Duodenal mucosa (tissue), 2 donors: ENCODE measurements at regions not wholly inside any gene's neighbourhood (a gene's known extent, or its start where the extent isn't known, plus 50 kb on each side); places are given as distances from the start of the nearest gene placed in this dataset.

Source experiments
- H3K27ac ChIP-seq: one replicate; pipeline ENCODE4 v1.7.0; 2013; ENCODE audit warnings: low read depth, low read length
- H3K27me3 ChIP-seq, 2 donors: one replicate each; pipeline ENCODE4 v1.7.0; 2013; ENCODE audit warnings: low read length in 2 of 2, control low read depth in 1 of 2; ENCODE audit not compliant: insufficient read depth in 2 of 2, control insufficient read depth in 1 of 2
- H3K36me3 ChIP-seq, 2 donors: one replicate each; pipeline ENCODE4 v1.7.0; 2013; ENCODE audit warnings: low read length in 2 of 2, control low read depth in 1 of 2; ENCODE audit not compliant: insufficient read depth in 2 of 2, control insufficient read depth in 1 of 2
- H3K4me1 ChIP-seq, 2 donors: one replicate each; pipeline ENCODE4 v1.7.0; 2013; ENCODE audit warnings: low read length in 2 of 2, control low read depth in 1 of 2; ENCODE audit not compliant: insufficient read depth in 2 of 2, control insufficient read depth in 1 of 2
- H3K4me3 ChIP-seq, 2 donors: one replicate each; pipeline ENCODE4 v1.7.0; 2013; ENCODE audit warnings: low read length in 2 of 2, low read depth in 1 of 2
- H3K9ac ChIP-seq, 2 donors: one replicate each; pipeline ENCODE4 v1.7.0; 2013; ENCODE audit warnings: low read length in 2 of 2, low read depth in 1 of 2
- H3K9me3 ChIP-seq, 2 donors: one replicate each; pipeline ENCODE4 v1.7.0; 2013; ENCODE audit warnings: low read length in 2 of 2, control low read depth in 1 of 2; ENCODE audit not compliant: control insufficient read depth in 1 of 2

GRCh38 chr10:8776926-8777622 lies 722.6 kb downstream of the GATA3 start:
- H3K27ac ChIP-seq = no peak overlapping the region
- no peaks in the 10 kb centered on the region for H3K9me3 ChIP-seq
- no peak overlapping the region for H3K4me3 ChIP-seq
- H3K4me1 ChIP-seq = no peaks in the 10 kb centered on the region
- H3K27me3 ChIP-seq = no peaks in the 10 kb centered on the region
- H3K9ac ChIP-seq = no peak overlapping the region
- H3K36me3 ChIP-seq = no peaks in the 10 kb centered on the region

DNA sequence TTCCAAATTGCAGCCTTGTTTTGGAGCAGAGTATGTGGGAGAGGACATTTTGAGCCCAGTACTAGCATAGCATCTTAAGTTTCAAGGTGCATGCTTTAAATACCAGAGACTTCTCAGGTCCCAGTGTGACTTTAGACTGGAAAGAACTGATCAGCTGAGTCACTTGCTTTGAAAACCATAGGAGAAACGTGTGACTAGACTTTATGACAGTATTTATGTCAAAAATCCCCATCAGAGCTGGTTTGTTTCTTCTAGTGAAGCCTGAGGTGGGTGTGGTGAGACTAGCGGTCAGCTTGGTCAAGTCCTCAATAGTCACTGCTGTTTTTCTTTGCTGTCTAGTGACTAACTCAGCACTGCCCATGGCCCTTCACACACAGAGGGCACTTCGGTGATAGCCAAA lies 724.2 kb downstream of the GATA3 start:
- Histone ChIP-seq H3K9me3 (no peaks in the 10 kb centered on the region), H3K9ac (no peak overlapping the region), H3K27ac (no peak overlapping the region), H3K27me3 (no peaks in the 10 kb centered on the region), H3K4me3 (no peak overlapping the region), H3K36me3 (no peaks in the 10 kb centered on the region), H3K4me1 (no peaks in the 10 kb centered on the region)

DNA sequence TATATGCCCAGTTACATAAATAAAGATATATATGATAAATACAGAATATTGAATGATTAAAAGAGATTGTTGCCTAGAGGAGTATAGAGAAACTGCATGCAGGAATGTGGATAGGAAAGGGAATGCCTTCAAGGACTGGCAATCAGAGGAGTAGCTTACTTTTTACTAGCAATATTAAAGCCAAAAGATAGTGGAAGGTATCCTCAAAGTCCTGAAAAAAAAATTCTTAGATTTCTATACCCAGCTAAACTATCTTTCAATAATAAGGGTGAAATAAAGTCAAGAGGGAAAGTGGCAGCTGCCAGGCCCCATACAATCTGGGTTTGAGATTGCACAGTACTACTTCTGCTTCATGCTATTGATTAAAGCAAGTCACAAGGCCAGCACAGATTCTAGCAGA lies 733.2 kb downstream of the GATA3 start:
- no peak overlapping the region for H3K4me3 ChIP-seq
- no peaks in the 10 kb centered on the region for H3K36me3 ChIP-seq
- H3K9me3 ChIP-seq = peaks cover 0 to 8% of the 10 kb centered on the region in 2 donors
- no peak overlapping the region for H3K9ac ChIP-seq
- no peaks in the 10 kb centered on the region for H3K4me1 ChIP-seq
- H3K27ac ChIP-seq = no peak overlapping the region
- no peaks in the 10 kb centered on the region for H3K27me3 ChIP-seq

- Histone ChIP-seq H3K9ac (no peak overlapping the region), H3K9me3 (peaks cover 0 to 8% of the 10 kb centered on the region in 2 donors), H3K4me3 (no peak overlapping the region), H3K27me3 (no peaks in the 10 kb centered on the region), H3K36me3 (no peaks in the 10 kb centered on the region), H3K4me1 (no peaks in the 10 kb centered on the region), H3K27ac (no peak overlapping the region)
Measured at GRCh38 chr10:8790390-8790789, 735.9 kb downstream of the GATA3 start.

DNA sequence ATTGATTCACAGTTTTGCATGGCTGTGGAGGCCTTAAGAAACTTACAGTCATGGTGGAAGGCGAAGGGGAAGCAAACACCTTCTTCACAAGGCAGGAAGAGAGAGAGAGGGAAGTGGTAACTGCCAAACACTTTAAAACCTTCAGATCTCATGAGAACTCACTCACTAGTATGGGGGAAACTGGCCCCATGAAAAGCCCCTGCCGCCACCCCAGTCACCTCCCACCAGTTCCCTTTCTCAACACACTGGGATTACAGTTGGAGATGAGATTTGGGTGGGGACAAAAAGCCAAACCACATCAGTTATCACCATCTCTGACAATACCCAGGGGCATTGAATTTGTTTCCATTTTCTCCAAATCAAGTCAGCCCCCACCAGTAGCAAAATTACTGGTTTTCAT lies 740.4 kb downstream of the GATA3 start:
- peaks cover 0 to 10% of the 10 kb centered on the region in 2 donors for H3K9me3 ChIP-seq
- no peaks in the 10 kb centered on the region for H3K36me3 ChIP-seq
- no peaks in the 10 kb centered on the region for H3K4me1 ChIP-seq
- H3K4me3 ChIP-seq = no peak overlapping the region
- no peak overlapping the region for H3K9ac ChIP-seq
- H3K27ac ChIP-seq = no peak overlapping the region
- no peaks in the 10 kb centered on the region for H3K27me3 ChIP-seq

- Histone ChIP-seq H3K36me3 (no peaks in the 10 kb centered on the region), H3K27ac (no peak overlapping the region), H3K9ac (no peak overlapping the region), H3K4me1 (no peaks in the 10 kb centered on the region), H3K27me3 (no peaks in the 10 kb centered on the region), H3K4me3 (no peak overlapping the region), H3K9me3 (peaks cover 0 to 15% of the 10 kb centered on the region in 2 donors)
Measured at GRCh38 chr10:8800426-8800825, 745.9 kb downstream of the GATA3 start.

DNA sequence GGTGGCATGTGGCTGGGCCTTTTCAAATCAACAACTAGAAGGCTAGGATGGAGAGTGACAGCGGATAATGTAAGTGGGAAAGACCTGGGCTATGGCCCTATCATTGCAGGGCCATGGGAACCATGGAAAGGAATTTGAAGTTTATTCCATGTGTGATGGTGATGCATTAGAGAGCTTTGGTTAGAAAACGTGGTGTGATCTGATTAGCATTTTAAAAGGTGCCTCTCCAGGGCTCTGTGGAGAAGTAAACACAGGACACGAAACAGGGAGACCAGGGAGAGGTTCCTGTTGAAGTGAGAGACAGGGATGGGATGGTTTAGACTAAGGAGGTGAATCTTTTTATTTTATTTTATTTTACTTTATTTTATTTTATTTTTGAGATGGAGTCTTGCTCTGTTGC lies 749.5 kb downstream of the GATA3 start:
- Histone ChIP-seq H3K4me3 (no peak overlapping the region), H3K36me3 (no peaks in the 10 kb centered on the region), H3K9ac (no peak overlapping the region), H3K4me1 (no peaks in the 10 kb centered on the region), H3K9me3 (peaks cover 0 to 12% of the 10 kb centered on the region in 2 donors), H3K27me3 (no peaks in the 10 kb centered on the region), H3K27ac (no peak overlapping the region)

DNA sequence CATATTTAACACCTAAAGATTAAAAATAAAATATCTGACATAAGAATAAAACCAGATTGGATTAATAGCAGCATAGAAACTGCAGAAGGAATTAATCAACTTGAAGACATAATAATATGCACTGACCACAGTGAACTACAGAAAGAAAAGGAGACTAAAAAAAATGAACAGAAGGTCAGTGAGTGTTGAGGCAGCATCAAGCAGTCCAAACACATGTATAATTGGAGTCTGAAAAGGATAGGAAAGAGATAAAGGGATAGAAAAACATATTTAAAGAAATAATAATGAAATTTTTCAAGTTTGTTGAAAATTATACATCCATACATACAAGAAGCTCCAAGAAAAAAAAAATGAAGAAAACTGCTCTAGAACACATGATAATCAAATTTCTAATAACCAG lies 756.2 kb downstream of the GATA3 start:
- H3K36me3 ChIP-seq = no peaks in the 10 kb centered on the region
- H3K9ac ChIP-seq = no peak overlapping the region
- no peak overlapping the region for H3K27ac ChIP-seq
- H3K4me3 ChIP-seq = no peak overlapping the region
- no peaks in the 10 kb centered on the region for H3K27me3 ChIP-seq
- peaks cover 2 to 8% of the 10 kb centered on the region in 2 donors for H3K9me3 ChIP-seq
- H3K4me1 ChIP-seq = no peaks in the 10 kb centered on the region

- Histone ChIP-seq H3K27me3 (no peaks in the 10 kb centered on the region), H3K9ac (no peak overlapping the region), H3K9me3 (peaks cover 2 to 8% of the 10 kb centered on the region in 2 donors), H3K4me1 (no peaks in the 10 kb centered on the region), H3K4me3 (no peak overlapping the region), H3K27ac (no peak overlapping the region), H3K36me3 (no peaks in the 10 kb centered on the region)
Measured at GRCh38 chr10:8811201-8811600, 756.7 kb downstream of the GATA3 start.

DNA sequence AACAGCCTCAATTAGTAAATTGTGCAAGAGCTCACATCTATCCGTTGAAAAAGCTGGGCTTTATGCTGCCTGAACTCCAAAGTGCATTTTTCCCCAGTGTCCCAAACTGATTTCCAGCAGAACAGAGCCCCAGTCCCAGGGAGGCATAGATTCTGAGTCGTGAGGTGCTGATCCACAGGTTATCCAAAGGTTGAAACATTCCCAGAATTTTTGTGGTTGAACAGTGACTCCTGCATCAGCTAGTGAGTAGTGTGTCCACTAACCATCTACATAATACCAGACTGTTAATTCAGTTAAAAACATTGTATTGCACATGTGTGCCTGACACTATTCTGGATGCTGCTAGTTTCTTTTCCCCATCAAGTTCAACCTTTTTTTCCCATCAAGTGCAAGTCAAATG lies 761.5 kb downstream of the GATA3 start:
- Histone ChIP-seq H3K36me3 (no peaks in the 10 kb centered on the region), H3K9ac (no peak overlapping the region), H3K4me3 (no peak overlapping the region), H3K27ac (no peak overlapping the region), H3K4me1 (no peaks in the 10 kb centered on the region), H3K27me3 (no peaks in the 10 kb centered on the region), H3K9me3 (peaks cover 0 to 2% of the 10 kb centered on the region in 2 donors)

- Histone ChIP-seq H3K9me3 (no peaks in the 10 kb centered on the region), H3K4me3 (no peak overlapping the region), H3K36me3 (no peaks in the 10 kb centered on the region)
Measured at GRCh38 chr10:8817299-8817698, 762.8 kb downstream of the GATA3 start.

More at GRCh38 chr10:8817299-8817698, 762.8 kb downstream of the GATA3 start:
- H3K27me3 ChIP-seq = no peaks in the 10 kb centered on the region
- H3K4me1 ChIP-seq = no peaks in the 10 kb centered on the region
- H3K9ac ChIP-seq = no peak overlapping the region
- no peak overlapping the region for H3K27ac ChIP-seq
